ENCODE measurements at regions not wholly inside any gene's neighbourhood (a gene's known extent, or its start where the extent isn't known, plus 50 kb on each side); places are given as distances from the start of the nearest gene placed in this dataset.
A peak's percentile ranks its signal among the peaks of the same experiment; 100 is the strongest.

GRCh38 chr7:371779-372545 is 82.0 kb downstream of the FOXL3 start:
- no peaks in the 10 kb centered on the region for H3K9me3 Mint-ChIP-seq
- no peak for ATAC-seq
- H3K36me3 Mint-ChIP-seq (ENCODE audit: insufficient read depth), result no peaks in the 10 kb centered on the region
- H3K27me3 Mint-ChIP-seq (ENCODE audit: low read depth), result no peaks in the 10 kb centered on the region
- no peak overlapping the region for H3K4me3 Mint-ChIP-seq
- peaks cover 3% of the 10 kb centered on the region for H3K4me1 Mint-ChIP-seq (ENCODE audit: low read depth)
- DNase-seq, result no peak

- no peak for ATAC-seq
- no peaks in the 10 kb centered on the region for H3K4me1 Mint-ChIP-seq (ENCODE audit: low read depth)
- H3K27me3 Mint-ChIP-seq (ENCODE audit: low read depth), result no peaks in the 10 kb centered on the region
- H3K36me3 Mint-ChIP-seq (ENCODE audit: insufficient read depth), result no peaks in the 10 kb centered on the region
- DNase-seq, result no peak
- H3K4me3 Mint-ChIP-seq, result no peak overlapping the region
- no peaks in the 10 kb centered on the region for H3K9me3 Mint-ChIP-seq
Measured at GRCh38 chr7:372546-372931, 82.6 kb downstream of the FOXL3 start.

- Mint-ChIP-seq H3K4me1 (ENCODE audit: low read depth) (no peaks in the 10 kb centered on the region), H3K36me3 (ENCODE audit: insufficient read depth) (no peaks in the 10 kb centered on the region), H3K27me3 (ENCODE audit: low read depth) (no peaks in the 10 kb centered on the region), H3K9me3 (no peaks in the 10 kb centered on the region), H3K4me3 (no peak overlapping the region)
- ATAC-seq (no peak), DNase-seq (peak; percentile 3)
Measured at GRCh38 chr7:372932-373791, 83.2 kb downstream of the FOXL3 start.

GRCh38 chr7:373818-374705 is 84.1 kb downstream of the FOXL3 start:
- Mint-ChIP-seq H3K36me3 (ENCODE audit: insufficient read depth) (no peaks in the 10 kb centered on the region), H3K27me3 (ENCODE audit: low read depth) (no peaks in the 10 kb centered on the region), H3K4me1 (ENCODE audit: low read depth) (no peaks in the 10 kb centered on the region), H3K4me3 (no peak overlapping the region), H3K9me3 (no peaks in the 10 kb centered on the region)
- DNase-seq (no peak), ATAC-seq (no peak)

- DNase-seq, result no peak
- Mint-ChIP-seq H3K27me3 (ENCODE audit: low read depth) (no peaks in the 10 kb centered on the region), H3K36me3 (ENCODE audit: insufficient read depth) (no peaks in the 10 kb centered on the region), H3K4me3 (no peak overlapping the region), H3K9me3 (no peaks in the 10 kb centered on the region), H3K4me1 (ENCODE audit: low read depth) (no peaks in the 10 kb centered on the region)
- no peak for ATAC-seq
Measured at GRCh38 chr7:374706-375311, 84.8 kb downstream of the FOXL3 start.

- Mint-ChIP-seq H3K36me3 (ENCODE audit: insufficient read depth) (no peaks in the 10 kb centered on the region), H3K4me3 (no peak overlapping the region), H3K9me3 (no peaks in the 10 kb centered on the region), H3K27me3 (ENCODE audit: low read depth) (no peaks in the 10 kb centered on the region), H3K4me1 (ENCODE audit: low read depth) (peaks cover 3% of the 10 kb centered on the region)
- no peak for DNase-seq
- no peak for ATAC-seq
Measured at GRCh38 chr7:375321-375831, 85.4 kb downstream of the FOXL3 start.

- Mint-ChIP-seq H3K4me1 (ENCODE audit: low read depth) (peaks cover 5% of the 10 kb centered on the region), H3K27me3 (ENCODE audit: low read depth) (no peaks in the 10 kb centered on the region), H3K36me3 (ENCODE audit: insufficient read depth) (no peaks in the 10 kb centered on the region), H3K4me3 (no peak overlapping the region), H3K9me3 (no peaks in the 10 kb centered on the region)
- peak; percentile 4 for DNase-seq
- no peak for ATAC-seq
Measured at GRCh38 chr7:375901-376305, 85.9 kb downstream of the FOXL3 start.

GRCh38 chr7:376306-377079 is 86.5 kb downstream of the FOXL3 start:
- no peak for ATAC-seq
- peaks cover 11% of the 10 kb centered on the region for H3K4me1 Mint-ChIP-seq (ENCODE audit: low read depth)
- H3K36me3 Mint-ChIP-seq (ENCODE audit: insufficient read depth), result no peaks in the 10 kb centered on the region
- no peak overlapping the region for H3K4me3 Mint-ChIP-seq
- no peaks in the 10 kb centered on the region for H3K9me3 Mint-ChIP-seq
- H3K27me3 Mint-ChIP-seq (ENCODE audit: low read depth), result no peaks in the 10 kb centered on the region
- peak; percentile 4 for DNase-seq

- no peak overlapping the region for H3K4me3 Mint-ChIP-seq
- DNase-seq (peak; percentile 4), ATAC-seq (no peak)
- no peaks in the 10 kb centered on the region for H3K27me3 Mint-ChIP-seq (ENCODE audit: low read depth)
- H3K9me3 Mint-ChIP-seq, result no peaks in the 10 kb centered on the region
- H3K4me1 Mint-ChIP-seq (ENCODE audit: low read depth), result peaks cover 19% of the 10 kb centered on the region
- H3K36me3 Mint-ChIP-seq (ENCODE audit: insufficient read depth), result no peaks in the 10 kb centered on the region
Measured at GRCh38 chr7:377080-378040, 87.4 kb downstream of the FOXL3 start.

- Mint-ChIP-seq H3K36me3 (ENCODE audit: insufficient read depth) (no peaks in the 10 kb centered on the region), H3K4me1 (ENCODE audit: low read depth) (peaks cover 26% of the 10 kb centered on the region), H3K9me3 (peaks cover 4% of the 10 kb centered on the region), H3K4me3 (no peak overlapping the region), H3K27me3 (ENCODE audit: low read depth) (no peaks in the 10 kb centered on the region)
- ATAC-seq (no peak), DNase-seq (no peak)
Measured at GRCh38 chr7:378041-378420, 88.1 kb downstream of the FOXL3 start.

- Mint-ChIP-seq H3K36me3 (ENCODE audit: insufficient read depth) (peaks cover under 1% of the 10 kb centered on the region), H3K4me1 (ENCODE audit: low read depth) (peaks cover 26% of the 10 kb centered on the region), H3K27me3 (ENCODE audit: low read depth) (no peaks in the 10 kb centered on the region), H3K9me3 (peaks cover 10% of the 10 kb centered on the region), H3K4me3 (no peak overlapping the region)
- ATAC-seq, result no peak
- no peak for DNase-seq
Measured at GRCh38 chr7:378551-379455, 88.8 kb downstream of the FOXL3 start.
